ENCODE measurements at regions not wholly inside any gene's neighbourhood (a gene's known extent, or its start where the extent isn't known, plus 50 kb on each side); places are given as distances from the start of the nearest gene placed in this dataset.

- TF ChIP-seq CTCF (IDR thresholded peaks at IDR 0.05 in 2 of 3, conservative IDR thresholded peaks at IDR 0.05 in 1 of 3; ENCODE audit: borderline replicate concordance in 1 of 3, insufficient read depth in 1 of 3, low read depth in 2 of 3, low read length in 2 of 3) (no peak), EZH2phosphoT487 (IDR thresholded peaks at IDR 0.05; ENCODE audit: borderline replicate concordance) (no peak), POLR2AphosphoS5 (IDR thresholded peaks at IDR 0.05; ENCODE audit: low read depth, low read length) (no peak), REST (IDR thresholded peaks at IDR 0.05; ENCODE audit: low read depth) (no peak)
These were observed 410.0 kb downstream of the TGFB2 start for GRCh38 chr1:218755128-218755527.
